Heart left ventricle (tissue), 16 donors: ENCODE measurements at regions not wholly inside any gene's neighbourhood (a gene's known extent, or its start where the extent isn't known, plus 50 kb on each side); places are given as distances from the start of the nearest gene placed in this dataset.

Source experiments
- ATAC-seq, 4 donors: fragments of 200-7000 bp; cut with Tn5 transposase; one replicate each; pipeline ENCODE4 v1.9.1; 2020 to 2022; ENCODE audit warnings: moderate library complexity in 4 of 4, mild to moderate bottlenecking in 3 of 4, moderate number of reproducible peaks in 1 of 4
- DNase-seq, 5 donors: peaks; one replicate each; pipeline ENCODE4 v3.0.0-alpha.2; 2020
- H3K27ac ChIP-seq, 12 donors: fragments of 200-600 bp; sonication (generic) in 4 of 12; one replicate each; pipeline versions ENCODE4 v1.5.0 to v1.8.0; 2016 to 2022; ENCODE audit warnings: mild to moderate bottlenecking in 2 of 12
- H3K27me3 ChIP-seq, 9 donors: fragments of 200-600 bp; sonication (generic) in 2 of 9; one replicate each; pipeline versions ENCODE4 v1.5.1 to v1.8.0; 2016 to 2022; ENCODE audit warnings: mild to moderate bottlenecking in 3 of 9
- H3K36me3 ChIP-seq, 9 donors: fragments of 200-600 bp; sonication (generic) in 2 of 9; one replicate each; pipeline versions ENCODE4 v1.5.0 to v1.8.0; 2018 to 2022; ENCODE audit warnings: mild to moderate bottlenecking in 2 of 9
- H3K4me1 ChIP-seq, 12 donors: fragments of 200-600 bp; sonication (generic) in 4 of 12; one replicate each; pipeline versions ENCODE4 v1.5.0 to v1.8.0; 2016 to 2022; ENCODE audit warnings: mild to moderate bottlenecking in 3 of 12
- H3K4me3 ChIP-seq, 12 donors: fragments of 200-600 bp; sonication (generic) in 4 of 12; one replicate each; pipeline versions ENCODE4 v1.5.0 to v1.8.0; 2017 to 2022; ENCODE audit warnings: mild to moderate bottlenecking in 9 of 12, moderate library complexity in 4 of 12
- H3K9me3 ChIP-seq, 12 donors: fragments of 200-600 bp; sonication (generic) in 4 of 12; one replicate each; pipeline versions ENCODE4 v1.5.0 to v1.8.0; 2016 to 2022; ENCODE audit warnings: mild to moderate bottlenecking in 1 of 12
- CTCF ChIP-seq, 12 donors: fragments of 200-600 bp; sonication (generic) in 4 of 12; IDR thresholded peaks; one replicate each; pipeline versions ENCODE4 v1.5.0 to v1.8.0; 2018 to 2022; ENCODE audit warnings: antibody characterized with exemption in 12 of 12, mild to moderate bottlenecking in 5 of 12
- POLR2A ChIP-seq, 2 donors: fragments of 450-650 bp; IDR thresholded peaks; one replicate each; pipeline ENCODE4 v1.6.1; 2017; ENCODE audit warnings: antibody characterized with exemption in 2 of 2, mild to moderate bottlenecking in 2 of 2, moderate library complexity in 2 of 2
- WGBS, 4 donors: extraction: QIAGEN DNeasy Blood & Tissue Kit in 2 of 4; methylation state at CpG; one replicate each; pipeline versions ENCODE4 v1.1.5 to v1.1.7; 2013 to 2018; 5-methylcytosine and 5-hydroxymethylcytosine counted together
- intact Hi-C, 10 donors: fragments of 100-400 bp; cut with DNase I; formaldehyde crosslinking; loops; one replicate each; pipeline versions ENCODE4 v1.11.1 to v1.14.2; 2022
- donor health status: ischemic (EF 13 %, LVEDD 7.1; RV severe dilation, severe dysfunction).
- donor health status: healthy with polysubstance abuse.
- donor health status: DM: no; HTN: yes; CAD: no.
- donor health status: DM: no; HTN: no; CAD: no.
- donor health status: ischemic (EF 25% LVEDD 6.9; RV normal size, moderate dysfunction).
- donor health status: ischemic (EF 25% LVEDD 5.7; RV mildly dilated, moderate dysfunction).
- donor health status: healthy.
- donor health status: DM: yes; HTN: yes; CAD: no.
- donor health status: ischemic (EF 35%, LVEDD 5.7; RV mildly dilated, moderate dysfunction).
- donor health status: nonischemic (EF 11% LVEDD 7.7; RV severe dilation, severe dysfunction).
- donor health status: DM: yes; HTN: yes; CAD: no.
- donor health status: PGD.
- donor health status: ischemic (EF 29% LVEDD 5.4; RV normal size, mild dysfunction).
- donor health status: nonischemic (EF 23%, LVEDD 6.1; RV moderate dilation, normal function).

GRCh38 chr1:191734321-191734720 is 423.9 kb upstream of the RGS18 start:
- DNase-seq (no peak), ATAC-seq (no peak)
- H3K9me3 ChIP-seq, result no peaks in the 10 kb centered on the region
- H3K4me1 ChIP-seq, result no peaks in the 10 kb centered on the region
- no peak overlapping the region for H3K27ac ChIP-seq
- no peak for TF ChIP-seq POLR2A (IDR thresholded peaks at IDR 0.05)
- TF ChIP-seq CTCF (IDR thresholded peaks at IDR 0.05), result no peak
- no peaks in the 10 kb centered on the region for H3K36me3 ChIP-seq
- H3K4me3 ChIP-seq, result no peak overlapping the region
- intact Hi-C loops, result no loop called here
- H3K27me3 ChIP-seq, result no peaks in the 10 kb centered on the region

- WGBS, 4 donors, result 78 to 85% (median 81%) methylated on average over 2 of the region's 2 CpGs
These were observed 418.7 kb upstream of the RGS18 start for GRCh38 chr1:191739544-191739943.

GRCh38 chr1:191752342-191752741 is 405.9 kb upstream of the RGS18 start:
- no peaks in the 10 kb centered on the region for H3K4me1 ChIP-seq
- intact Hi-C loops, result no loop called here
- no peak overlapping the region for H3K27ac ChIP-seq
- ATAC-seq (no peak), DNase-seq (no peak)
- 79 to 86% (median 85%) methylated on average over 4 of the region's 4 CpGs for WGBS, 4 donors
- H3K27me3 ChIP-seq, result no peaks in the 10 kb centered on the region
- peaks cover 0 to 6% (median 0%) of the 10 kb centered on the region in 12 donors for H3K9me3 ChIP-seq
- TF ChIP-seq CTCF (IDR thresholded peaks at IDR 0.05) (no peak), POLR2A (IDR thresholded peaks at IDR 0.05) (no peak)
- H3K4me3 ChIP-seq, result no peak overlapping the region
- H3K36me3 ChIP-seq, result no peaks in the 10 kb centered on the region

More at GRCh38 chr1:191739544-191739943, 418.7 kb upstream of the RGS18 start:
- Histone ChIP-seq H3K4me3 (no peak overlapping the region), H3K36me3 (no peaks in the 10 kb centered on the region), H3K27me3 (peaks cover 0 to 2% (median 0%) of the 10 kb centered on the region in 9 donors), H3K27ac (no peak overlapping the region), H3K4me1 (no peaks in the 10 kb centered on the region), H3K9me3 (no peaks in the 10 kb centered on the region)
- DNase-seq, result no peak
- intact Hi-C loops, result no loop called here
- ATAC-seq, result no peak
- TF ChIP-seq POLR2A (IDR thresholded peaks at IDR 0.05) (no peak), CTCF (IDR thresholded peaks at IDR 0.05) (no peak)

- WGBS, 4 donors, result 60 to 80% (median 71%) methylated on average over 2 of the region's 2 CpGs
- ATAC-seq (no peak), DNase-seq (no peak)
- H3K36me3 ChIP-seq, result no peaks in the 10 kb centered on the region
- intact Hi-C loops, result no loop called here
- H3K4me3 ChIP-seq, result no peak overlapping the region
- H3K27me3 ChIP-seq, result no peaks in the 10 kb centered on the region
- no peaks in the 10 kb centered on the region for H3K4me1 ChIP-seq
- no peak overlapping the region for H3K27ac ChIP-seq
- TF ChIP-seq POLR2A (IDR thresholded peaks at IDR 0.05) (no peak), CTCF (IDR thresholded peaks at IDR 0.05) (no peak)
- no peaks in the 10 kb centered on the region for H3K9me3 ChIP-seq
These were observed 398.2 kb upstream of the RGS18 start for GRCh38 chr1:191760016-191760415.
